ENCODE measurements at regions not wholly inside any gene's neighbourhood (a gene's known extent, or its start where the extent isn't known, plus 50 kb on each side); places are given as distances from the start of the nearest gene placed in this dataset.
"Not testable (repeated sequence)": the region's sequence is repeated elsewhere in the genome, so short reads cannot be mapped to it uniquely, and the experiment has no call there.

DNA sequence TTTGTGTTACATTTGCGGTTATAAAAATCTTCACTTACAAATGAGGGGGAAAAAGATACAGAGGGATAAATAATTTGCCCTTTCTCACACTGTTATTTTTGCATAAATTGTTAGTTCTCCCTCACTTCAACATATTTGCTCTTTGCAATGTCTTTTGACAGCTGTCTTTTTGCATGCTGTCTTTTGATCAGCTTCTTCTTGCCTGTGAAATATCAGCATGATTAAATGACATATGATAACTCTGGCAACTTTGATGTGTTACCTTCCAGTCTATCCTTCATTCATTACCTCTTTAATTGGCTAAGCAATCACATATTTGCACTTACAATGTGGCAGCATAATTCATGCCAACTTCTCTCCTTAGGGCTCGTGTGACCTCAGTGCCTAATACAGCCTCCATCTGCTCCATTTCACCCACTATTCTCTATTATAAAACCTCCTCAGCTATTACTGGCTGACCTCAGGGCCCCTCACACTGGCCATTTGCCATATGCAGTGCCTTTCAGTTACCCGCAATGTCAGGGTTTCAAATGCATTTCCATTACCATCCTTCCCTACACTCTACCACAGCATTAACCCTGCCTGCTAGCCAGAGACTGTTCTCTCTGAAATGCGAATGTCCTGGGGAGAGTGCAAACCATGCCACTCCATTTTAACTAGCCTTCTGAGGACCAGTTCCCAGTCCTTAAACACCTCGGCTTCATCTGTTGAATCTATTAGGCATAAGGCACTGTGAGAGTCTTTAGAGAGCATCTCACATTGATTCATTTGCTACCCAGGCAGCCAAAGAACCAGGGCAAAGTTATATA, 1056.6 kb upstream of the CHAC2 start:
- DNase-seq (ENCODE audit: low read depth in 2 of 2): no peak

- no peak for DNase-seq (ENCODE audit: low read depth in 2 of 2)
Measured at GRCh38 chr2:52704251-52704650, 1063.4 kb upstream of the CHAC2 start.

DNA sequence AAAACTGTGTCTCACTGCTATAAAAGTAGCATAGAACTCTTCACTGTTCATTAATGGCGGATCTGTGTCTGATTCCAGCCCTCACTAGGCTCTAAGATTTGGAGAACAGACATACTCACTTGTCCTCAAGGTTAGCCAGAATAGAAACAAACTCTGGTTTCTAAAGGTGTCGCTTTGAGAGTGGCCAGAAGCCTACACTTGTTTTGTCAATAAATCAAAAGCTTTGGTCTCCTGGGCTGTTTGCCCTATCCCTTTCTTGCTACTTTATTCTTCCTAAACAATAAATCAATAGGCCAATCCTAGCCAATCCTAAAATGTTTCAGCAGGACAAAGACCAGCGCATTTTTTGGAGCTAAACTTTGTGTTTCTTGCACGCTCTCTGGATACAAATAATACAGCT, 1064.6 kb upstream of the CHAC2 start:
- DNase-seq (ENCODE audit: low read depth in 2 of 2): no peak

DNA sequence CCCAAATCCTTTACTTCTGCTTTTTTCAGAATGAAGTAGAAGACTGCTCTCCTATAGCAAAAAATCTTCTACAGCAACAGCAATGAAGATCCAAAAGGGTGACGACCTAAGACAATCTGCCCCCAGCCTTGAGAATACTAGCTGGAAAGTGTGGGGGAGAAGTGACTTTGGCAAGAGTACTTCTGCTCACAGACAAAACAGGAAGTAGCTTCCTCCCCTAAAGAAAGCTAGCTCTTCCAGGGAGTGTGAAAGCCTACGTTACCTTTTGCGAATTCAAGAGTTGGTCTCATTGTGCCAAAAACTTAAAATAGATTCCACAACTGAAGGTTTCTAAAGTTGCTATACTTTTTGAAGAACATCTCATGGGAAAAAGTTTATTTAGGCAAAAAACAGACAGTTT, 1069.2 kb upstream of the CHAC2 start:
- DNase-seq (ENCODE audit: low read depth in 2 of 2): no peak

DNA sequence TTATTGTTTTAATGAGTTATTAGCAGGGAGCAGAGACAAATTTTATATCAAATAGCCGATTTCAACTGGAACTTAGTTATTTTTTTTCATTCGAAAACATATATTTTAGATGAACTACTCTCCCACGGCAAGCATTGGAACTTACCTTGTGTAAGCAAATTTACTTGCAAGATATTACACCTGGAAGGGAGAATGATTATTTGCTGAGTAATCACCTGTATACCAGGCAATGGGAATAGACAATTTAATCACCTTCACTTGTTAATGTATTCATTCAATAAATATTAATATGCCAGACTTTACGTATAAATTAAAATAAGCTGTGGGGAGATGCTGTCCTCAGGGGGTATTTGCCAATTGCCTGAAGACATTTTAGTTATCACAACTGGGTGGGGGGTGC, 1069.9 kb upstream of the CHAC2 start:
- DNase-seq (ENCODE audit: low read depth in 2 of 2): no peak

DNA sequence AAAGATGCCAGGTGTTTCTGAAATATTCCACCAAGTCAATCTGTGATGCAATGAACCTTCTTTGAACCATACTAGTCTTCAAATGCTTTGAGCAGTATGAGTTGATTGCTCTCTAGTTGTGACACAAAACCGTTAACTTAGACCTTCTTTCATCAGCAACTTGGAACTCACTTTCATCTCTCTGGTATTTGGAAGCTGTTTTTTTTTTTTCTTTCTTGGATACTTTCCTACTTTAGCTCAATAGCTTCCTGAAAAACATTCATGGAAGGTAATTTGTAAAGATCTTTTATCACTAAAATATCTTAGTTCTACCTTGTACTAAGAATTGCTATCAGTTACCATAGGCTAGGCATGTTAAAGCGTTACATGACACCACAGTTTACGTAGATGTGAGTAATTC, 1071.9 kb upstream of the CHAC2 start:
- DNase-seq (ENCODE audit: low read depth in 2 of 2): no peak

DNA sequence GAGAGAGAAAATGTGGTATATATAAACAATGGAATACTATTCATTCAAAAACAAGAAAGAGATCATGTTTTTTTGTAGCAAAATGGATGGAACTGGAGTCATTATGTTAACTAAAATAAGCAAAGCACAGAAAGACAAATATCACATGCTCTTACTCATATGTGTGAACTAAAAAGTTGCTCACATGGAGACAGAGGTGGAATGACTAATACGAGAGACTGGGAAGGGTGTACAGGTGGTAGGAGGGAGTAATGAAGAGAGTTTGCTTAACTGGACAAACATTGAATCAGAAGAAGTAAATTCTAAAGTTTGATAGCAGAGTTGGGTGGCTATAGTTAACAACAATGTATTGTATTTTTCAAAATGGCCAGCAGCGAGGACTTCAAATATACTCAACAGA, 1080.7 kb upstream of the CHAC2 start:
- no peak for DNase-seq (ENCODE audit: low read depth in 2 of 2)

DNA sequence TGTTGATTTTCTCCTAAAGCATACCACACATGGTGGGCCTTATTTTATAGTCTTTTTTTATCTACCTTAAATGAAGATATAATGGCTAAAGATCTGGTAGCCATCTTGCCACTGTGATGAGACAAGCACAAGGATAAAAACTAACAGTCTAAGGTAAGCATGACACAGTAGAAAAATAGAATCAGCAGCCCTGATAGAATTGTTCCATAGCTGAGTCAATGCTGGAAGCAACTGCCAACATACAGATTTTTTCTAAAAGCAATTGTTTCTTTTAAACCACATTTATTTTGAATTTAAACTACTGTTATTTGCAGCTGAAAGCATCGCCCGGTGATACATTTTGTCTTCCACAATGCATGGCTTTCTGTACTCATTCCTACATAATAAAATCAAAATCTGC, 1091.5 kb upstream of the CHAC2 start:
- no peak for DNase-seq (ENCODE audit: low read depth in 2 of 2)

DNA sequence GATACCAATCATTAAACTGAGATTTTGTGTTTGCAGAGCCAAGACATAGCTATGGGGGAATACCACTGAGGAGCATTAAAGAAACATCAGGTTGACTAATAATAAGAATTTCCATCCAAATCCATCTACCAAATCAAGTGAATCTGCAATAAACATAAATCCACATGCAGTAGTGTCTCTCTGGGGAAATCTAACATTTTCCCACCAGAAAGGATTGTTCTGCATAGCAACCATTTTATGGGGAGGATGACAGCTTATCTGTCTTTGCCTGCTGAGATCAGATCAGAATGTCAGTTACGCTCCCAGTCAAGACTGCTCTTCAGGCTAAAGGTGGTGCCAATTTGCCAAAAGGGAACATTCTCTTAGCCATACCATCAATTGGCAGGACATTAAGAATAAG, 1098.9 kb upstream of the CHAC2 start:
- no peak for DNase-seq (ENCODE audit: low read depth in 2 of 2)

- no peak for DNase-seq (ENCODE audit: low read depth in 2 of 2)
Measured at GRCh38 chr2:52659546-52659945, 1108.1 kb upstream of the CHAC2 start.

GRCh38 chr2:52658598-52658997, 1109.0 kb upstream of the CHAC2 start:
- DNase-seq (ENCODE audit: low read depth in 2 of 2): peak in 1 of 2 donors; percentile 26

DNA sequence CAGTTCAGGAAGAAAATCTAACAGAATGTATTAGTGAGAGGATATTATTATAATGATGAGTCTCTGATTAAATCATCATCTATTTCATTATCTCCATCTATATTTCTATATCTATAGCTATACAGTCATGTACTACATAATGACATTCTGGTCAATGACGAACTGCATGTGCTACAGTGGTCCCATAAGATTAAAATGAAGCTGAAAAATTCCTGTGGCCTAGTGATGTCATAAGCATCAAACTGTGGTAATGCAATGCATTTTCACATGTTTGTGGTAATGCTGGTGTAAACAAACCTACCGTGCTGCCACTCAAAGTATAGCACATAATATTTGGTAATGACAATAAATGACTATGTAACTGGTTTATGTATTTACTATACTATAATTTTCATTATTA, 1127.9 kb upstream of the CHAC2 start:
- no peak for DNase-seq (ENCODE audit: low read depth in 2 of 2)

GRCh38 chr2:52632543-52632942, 1135.1 kb upstream of the CHAC2 start:
- no peak for DNase-seq (ENCODE audit: low read depth in 2 of 2)

DNA sequence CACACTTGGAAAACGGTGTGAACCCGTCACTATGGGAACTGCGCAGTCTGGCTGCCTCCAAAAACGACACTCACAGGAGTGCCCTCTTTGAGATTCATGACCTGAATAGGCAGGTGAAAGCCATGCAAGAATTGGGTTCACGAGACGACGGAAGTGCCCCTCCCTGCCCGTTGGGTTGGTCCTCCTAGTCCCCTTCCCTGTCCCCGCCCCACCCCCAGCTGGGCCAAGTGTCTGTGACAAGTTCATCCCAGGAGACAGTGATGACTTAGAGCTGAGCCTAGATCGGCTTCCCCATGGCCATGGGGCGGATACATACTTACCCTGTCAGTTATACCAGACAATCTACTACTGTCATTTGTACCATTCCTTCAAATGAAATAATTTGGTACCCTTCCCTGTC, 1137.7 kb upstream of the CHAC2 start:
- DNase-seq (ENCODE audit: low read depth in 2 of 2): no peak

- DNase-seq (ENCODE audit: low read depth in 2 of 2): no peak
Measured at GRCh38 chr2:52629531-52629930, 1138.1 kb upstream of the CHAC2 start.

- no peak for DNase-seq (ENCODE audit: low read depth in 2 of 2)
Measured at GRCh38 chr2:52622266-52622665, 1145.3 kb upstream of the CHAC2 start.

DNA sequence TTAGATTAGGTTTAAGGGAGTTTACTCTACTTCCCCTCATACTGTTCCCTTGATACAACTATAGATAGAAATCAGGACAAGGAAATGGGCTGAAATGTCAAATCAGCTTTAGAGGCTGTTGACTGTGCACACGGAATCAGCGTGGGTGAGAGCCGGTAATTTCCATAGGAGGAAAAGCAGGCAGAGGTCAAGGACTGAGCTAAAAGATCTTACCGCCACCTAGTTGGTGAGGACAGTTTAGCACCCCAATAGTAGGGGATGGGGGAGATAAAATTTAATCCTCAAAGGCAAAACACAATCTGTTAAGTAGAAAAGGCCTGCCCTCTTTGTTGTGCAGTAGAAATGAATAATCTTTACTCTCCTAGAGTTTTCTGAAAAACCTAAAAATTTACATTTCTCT, 1154.5 kb upstream of the CHAC2 start:
- no peak for DNase-seq (ENCODE audit: low read depth in 2 of 2)

GRCh38 chr2:52611759-52612158, 1155.8 kb upstream of the CHAC2 start:
- no peak for DNase-seq (ENCODE audit: low read depth in 2 of 2)

DNA sequence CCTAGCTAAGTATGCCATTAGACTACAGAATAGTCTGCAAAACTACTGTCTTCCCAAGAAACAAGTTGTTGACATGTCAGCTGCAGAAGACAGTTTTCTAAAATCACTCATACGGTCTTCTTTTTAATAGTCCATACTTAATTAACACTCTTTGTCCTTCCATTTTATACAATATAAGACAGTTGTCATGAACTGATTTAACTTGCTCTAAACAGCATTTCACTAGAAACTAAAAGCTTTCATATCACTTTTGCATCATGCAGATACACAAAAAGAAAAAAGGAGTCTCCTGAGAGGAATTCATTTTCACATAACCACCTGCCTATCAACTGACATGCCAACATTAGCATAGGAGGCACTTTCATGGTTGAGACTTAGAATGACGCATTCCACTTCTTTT, 1159.6 kb upstream of the CHAC2 start:
- DNase-seq (ENCODE audit: low read depth in 2 of 2): no peak

DNA sequence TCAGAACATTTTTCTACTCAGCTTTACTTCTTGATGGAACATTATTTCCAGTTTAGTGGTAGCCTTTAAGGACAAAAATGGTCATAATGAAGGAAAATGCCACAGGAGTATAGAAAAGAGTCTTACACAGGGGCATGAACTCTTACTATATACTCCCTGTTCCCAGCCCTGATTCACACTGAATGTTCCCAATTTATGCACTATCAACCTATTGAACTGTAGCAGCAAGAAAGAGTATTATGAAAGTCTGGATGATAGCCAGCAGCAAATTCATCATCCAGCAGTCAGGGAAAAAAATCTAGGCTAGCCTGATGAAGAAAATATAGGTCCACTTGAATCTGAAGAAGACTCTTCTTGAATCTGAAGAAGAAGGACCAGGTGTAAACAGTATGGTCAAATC, 1170.3 kb upstream of the CHAC2 start:
- no peak for DNase-seq (ENCODE audit: low read depth in 2 of 2)

DNA sequence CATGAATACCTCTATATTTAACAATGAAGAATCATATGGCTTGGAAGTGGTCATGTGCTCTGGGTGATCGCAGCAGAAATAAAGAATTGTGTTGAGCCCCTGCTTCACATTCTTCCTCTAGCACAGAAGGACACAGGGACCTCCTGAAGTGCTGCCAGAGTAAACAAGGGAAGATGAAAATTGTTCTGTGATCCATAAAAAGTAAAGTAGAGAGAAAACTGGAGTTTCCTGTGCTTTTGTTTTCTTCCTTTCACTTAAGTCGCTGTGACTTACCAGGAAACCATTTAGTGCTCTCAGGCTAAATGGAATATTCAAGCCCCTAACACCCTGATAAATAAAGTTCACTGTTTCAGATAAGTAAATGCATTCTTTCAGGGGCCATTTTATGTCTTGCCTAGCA, 1173.6 kb upstream of the CHAC2 start:
- no peak for DNase-seq (ENCODE audit: low read depth in 2 of 2)

GRCh38 chr2:52584071-52584470, 1183.5 kb upstream of the CHAC2 start:
- not testable (repeated sequence) for DNase-seq (ENCODE audit: low read depth in 2 of 2)

DNA sequence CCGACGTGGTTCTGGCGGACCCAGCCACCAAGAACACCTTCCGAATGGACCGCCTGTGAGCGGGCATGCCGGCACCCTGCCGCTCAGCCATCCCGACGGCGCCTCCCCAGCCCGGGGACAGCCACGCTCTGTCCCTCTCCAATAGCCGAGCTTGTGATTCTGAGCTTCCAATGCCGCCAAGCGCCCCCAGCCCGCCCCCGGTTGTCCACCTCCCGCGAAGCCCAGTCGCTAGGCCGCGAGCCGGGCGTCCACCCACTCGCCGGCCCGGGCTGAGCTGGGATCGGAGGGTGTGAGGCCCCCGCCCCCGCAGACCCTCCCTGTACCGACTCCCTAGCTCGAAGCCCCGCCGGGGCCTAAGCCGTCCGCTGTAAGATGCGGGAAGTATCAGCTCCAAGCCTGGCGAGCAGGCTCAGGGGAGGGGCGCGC, 1195.1 kb upstream of the CHAC2 start:
- no peak for DNase-seq (ENCODE audit: low read depth in 2 of 2)
